NCI-H82 treated with DMSO at 0.1 percent for 48 hours (cell line): ENCODE measurements at regions not wholly inside any gene's neighbourhood (a gene's known extent, or its start where the extent isn't known, plus 50 kb on each side); places are given as distances from the start of the nearest gene placed in this dataset.
"Not testable (repeated sequence)": the region's sequence is repeated elsewhere in the genome, so short reads cannot be mapped to it uniquely, and the experiment has no call there.

Experiments
- DNase-seq: peaks from one replicate; lab custom pipeline; 2025; ENCODE audit not compliant: unreplicated experiment; lab: John Stamatoyannopoulos, UW

DNA sequence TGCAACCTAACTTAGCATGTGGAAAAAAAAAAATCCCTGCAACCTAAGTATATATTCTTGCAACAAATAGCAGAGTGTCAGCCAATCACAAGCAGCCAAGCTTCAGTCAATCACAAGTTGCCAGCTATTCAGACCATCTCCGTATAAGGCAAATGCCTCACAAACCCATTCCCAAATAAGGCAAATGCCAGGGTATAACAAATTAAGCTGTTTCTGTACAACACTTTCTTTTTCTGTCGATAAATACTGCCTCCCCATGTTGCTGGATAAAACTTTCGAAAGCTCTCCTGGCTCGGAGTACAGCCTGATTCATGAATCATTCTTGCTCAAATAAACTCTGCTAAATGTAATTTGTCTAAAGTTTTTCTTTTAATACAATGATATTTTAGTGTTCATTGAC lies 460.7 kb upstream of the SMIM31 start:
- no peak for DNase-seq

DNA sequence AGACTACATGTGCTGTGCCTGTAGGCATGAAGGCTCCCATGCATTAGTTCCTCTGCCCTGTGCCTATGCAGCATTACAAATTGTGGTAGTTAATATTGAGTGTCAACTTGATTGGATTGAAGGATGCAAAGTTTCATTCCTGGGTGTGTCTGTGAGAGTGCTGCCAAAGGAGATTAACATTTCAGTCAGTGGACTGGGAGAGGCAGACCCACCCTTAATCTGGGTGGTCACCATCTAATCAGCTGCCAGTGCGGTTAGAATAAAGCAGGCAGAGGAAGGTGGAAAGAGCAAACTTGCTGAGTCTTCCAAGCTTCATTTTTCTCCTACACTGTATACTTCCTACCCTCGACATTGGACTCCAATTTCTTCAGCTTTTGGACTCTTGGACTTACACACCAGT lies 460.2 kb upstream of the SMIM31 start:
- no peak for DNase-seq

DNA sequence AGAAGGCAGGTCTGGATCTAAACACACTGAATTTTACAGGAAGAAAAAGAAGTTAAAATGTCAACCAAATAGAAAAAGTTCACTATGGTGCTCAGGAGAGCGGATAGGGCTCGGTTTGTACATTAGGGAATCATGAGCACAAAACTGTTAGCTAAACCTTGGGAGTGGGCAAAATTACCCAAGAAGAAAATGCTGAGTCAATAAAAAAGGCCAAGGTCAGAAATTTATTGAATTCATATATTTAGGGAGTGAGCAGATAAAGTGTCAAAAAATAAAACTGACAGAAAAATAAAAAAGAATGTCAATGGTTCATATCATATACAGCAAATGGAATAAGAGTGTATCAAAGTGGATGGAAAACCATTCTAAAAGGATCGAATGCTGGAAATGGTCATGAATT lies 452.5 kb upstream of the SMIM31 start:
- DNase-seq, result no peak

DNA sequence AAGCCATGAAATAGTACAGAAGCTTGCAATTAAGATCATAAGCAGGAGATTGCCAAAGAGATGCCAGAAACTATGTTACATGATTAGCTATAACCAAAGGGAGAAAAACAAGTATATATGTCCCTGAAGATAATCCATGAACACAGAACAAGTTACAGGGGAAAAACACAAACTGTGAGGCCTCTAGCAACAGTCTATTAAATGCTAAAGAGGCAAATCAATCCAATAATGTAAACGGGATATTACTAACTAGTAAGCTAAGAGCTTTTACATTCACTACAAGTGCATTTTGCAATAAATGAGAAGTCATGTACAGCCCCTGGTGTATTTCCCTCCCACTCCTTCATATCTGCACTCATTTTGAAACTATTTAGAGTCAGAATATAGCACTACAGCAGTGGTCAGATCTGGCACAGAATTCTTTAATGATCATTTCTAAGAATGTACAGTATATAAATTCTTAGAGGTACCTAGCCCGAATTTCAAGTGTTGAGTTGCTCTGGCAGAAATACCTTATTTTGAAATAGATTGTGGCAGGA lies 449.8 kb upstream of the SMIM31 start:
- no peak for DNase-seq

DNA sequence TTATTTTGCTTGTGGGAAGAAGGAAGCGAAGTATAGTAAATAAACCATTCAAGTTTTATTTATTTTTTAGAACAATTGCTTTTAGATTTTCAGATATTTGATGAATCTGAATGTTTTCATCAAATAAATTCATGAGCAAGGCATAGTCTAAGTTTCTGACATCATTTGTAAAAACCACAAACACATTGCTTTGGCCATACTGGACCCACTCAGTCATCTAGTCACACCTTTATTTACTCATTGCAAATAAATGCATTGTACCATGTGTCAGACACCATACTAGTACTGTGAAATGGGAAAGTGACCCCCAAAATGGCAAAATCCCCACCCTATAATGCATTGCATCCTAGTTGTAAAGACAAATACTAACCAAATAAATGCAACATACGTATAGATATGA lies 449.1 kb upstream of the SMIM31 start:
- no peak for DNase-seq

DNA sequence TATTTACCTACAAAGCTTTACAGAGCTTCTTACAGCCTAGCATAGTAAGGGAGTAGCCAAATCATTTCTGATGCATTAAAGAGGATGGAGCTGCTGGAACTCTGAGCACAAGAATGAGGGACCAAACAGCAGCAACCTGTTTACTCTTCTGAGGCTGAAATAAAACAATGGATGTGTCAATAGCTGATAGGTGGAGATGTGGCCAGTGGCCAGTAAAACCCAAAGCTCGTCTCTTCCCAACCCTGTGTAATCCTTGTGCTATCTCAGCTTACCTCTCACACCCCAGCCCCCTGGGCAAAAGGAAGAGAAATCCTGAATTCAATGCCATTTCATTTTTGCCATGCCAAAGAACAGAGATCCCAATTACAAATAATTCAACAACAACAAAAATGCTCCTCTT lies 446.7 kb upstream of the SMIM31 start:
- DNase-seq, result no peak

DNA sequence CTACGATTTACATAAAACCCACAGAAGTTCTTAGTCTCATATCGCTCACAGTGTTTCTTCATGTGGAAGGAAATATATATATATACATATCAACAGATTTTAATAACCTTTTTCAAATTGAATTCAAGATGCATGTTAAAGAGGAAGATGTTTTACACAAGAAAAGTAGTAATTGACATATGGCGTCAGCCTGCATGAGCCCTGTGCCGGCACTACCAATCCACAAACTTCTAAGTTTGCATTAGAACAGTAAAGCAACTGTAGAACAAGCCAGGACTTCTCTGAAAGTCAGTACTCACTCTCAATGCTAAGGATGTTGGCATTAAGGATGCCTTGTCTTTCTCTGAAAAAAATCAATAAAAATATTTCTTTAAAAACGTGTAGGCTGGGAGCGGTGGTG lies 441.3 kb upstream of the SMIM31 start:
- DNase-seq, result no peak

DNA sequence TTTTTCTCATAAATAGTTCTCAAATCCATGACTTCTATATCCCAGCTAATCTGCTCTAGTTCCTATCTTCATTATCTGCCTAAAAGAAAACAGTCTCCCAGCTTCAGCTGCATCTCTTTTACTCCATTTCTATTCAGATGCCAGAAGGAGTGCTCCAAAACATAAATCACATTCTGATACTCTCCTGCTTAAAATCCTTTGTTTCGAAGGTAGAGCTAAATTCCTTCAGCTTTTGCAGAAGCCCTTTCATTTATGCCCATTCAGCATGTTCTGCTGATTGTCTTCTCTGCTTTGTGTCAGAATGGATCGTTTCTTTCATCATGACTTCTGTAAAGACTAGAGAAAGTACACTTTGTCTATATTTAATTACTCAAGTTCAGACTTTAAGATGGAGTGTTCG lies 440.1 kb upstream of the SMIM31 start:
- DNase-seq, result no peak

DNA sequence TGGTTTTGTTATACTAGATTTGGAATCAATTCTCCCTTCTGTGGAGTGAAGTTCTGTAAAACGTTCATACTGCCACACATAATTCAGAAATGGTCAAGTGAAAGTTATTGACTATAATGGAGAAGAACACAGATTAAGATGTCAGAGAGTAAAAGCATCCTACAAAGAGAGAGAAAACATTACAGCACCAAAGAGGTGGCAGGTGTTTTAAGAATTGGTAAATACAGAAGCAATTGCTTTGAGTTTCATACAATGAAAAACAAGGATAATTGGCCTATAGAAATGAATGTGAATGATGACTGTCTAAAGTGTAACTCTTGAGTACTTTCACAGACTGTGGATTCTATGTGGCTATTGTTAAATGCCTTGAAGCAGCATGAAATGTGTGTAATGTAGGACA lies 435.6 kb upstream of the SMIM31 start:
- no peak for DNase-seq

DNA sequence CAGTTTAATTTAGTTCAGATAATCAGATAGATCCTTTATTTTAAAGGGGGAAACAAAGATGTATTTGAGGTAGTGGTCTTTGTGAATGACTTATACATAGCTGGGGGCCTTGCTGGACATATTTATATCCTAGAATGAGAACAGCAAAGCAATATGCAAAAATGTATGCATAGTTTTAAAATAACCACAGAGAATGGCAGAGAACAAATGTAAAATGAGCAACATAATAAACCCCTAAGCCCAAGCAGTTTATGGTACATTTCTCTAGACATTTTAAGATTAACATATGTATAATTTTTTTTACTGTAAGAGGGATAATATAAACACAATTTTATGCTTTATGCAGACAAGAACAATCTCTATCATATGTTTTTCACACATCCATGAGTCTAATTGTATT lies 434.2 kb upstream of the SMIM31 start:
- no peak for DNase-seq

DNA sequence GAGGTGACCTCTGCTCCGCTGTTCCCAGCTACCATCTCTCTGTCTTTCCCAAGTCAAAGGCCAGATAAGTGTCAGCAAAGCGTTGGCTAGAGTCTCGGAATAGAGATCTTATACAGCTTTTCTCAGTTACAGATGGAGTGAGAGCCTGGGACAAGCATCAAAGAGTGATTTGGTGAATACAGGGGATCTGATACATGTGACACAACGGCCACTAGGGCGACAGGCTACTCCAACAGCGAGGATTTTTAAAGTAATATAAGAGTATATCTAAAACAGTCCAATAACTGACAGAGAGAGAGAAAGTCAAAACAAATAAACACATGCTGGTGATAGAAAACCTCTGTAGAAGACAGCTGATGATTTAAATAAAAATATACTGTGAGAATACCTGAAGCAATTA lies 433.1 kb upstream of the SMIM31 start:
- DNase-seq, result no peak

DNA sequence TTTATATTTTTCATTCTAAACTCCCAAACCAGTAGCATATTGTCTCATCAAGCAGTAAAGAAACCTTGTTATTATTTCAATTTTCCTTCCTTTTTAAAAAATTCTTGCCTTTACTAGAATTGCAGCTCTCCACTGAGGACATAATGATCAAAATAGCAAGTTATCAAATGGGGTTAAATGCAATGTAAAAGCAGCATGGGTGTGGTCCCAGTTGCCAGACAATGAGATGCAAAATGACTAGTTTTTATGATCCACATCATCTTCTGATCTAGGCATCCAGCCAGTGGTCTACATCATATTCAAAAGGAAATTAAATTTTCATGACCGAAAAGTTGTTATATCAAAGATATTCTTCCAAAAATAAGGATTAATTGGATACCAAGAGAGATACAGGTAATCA lies 427.9 kb upstream of the SMIM31 start:
- no peak for DNase-seq

DNA sequence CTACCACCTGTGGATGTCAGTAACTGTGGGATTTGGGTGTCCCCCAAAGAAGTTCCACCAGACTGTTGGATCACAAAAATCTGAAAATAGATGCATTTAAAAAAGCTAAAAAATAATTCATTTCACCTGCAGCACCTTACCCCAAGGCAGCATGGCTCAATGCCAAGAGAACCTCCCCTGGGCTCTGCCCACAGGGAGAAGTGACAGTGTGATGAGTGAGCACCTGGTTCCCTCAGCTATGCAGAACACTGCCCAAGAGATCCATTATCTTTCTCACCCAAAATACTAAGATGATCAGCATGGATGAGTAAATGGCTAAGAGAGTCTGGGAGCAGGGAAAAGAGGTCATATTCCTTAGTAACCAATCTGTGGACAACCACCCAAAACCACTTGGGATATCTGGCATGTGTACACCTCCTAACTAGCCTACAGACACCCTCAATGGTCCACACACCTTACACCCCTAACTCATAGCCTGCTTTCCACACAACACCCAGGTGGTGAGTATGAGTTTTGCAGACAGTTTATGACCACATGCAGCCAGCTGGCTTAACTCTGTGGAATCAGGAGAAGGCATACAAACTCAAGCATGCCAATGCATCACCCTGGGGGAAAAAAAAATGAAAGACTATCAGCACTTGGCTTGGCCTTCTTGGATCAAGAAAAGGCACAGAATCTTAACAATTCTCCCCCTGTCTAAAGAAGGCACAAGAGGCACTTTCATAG lies 416.5 kb upstream of the SMIM31 start:
- DNase-seq, result no peak

DNA sequence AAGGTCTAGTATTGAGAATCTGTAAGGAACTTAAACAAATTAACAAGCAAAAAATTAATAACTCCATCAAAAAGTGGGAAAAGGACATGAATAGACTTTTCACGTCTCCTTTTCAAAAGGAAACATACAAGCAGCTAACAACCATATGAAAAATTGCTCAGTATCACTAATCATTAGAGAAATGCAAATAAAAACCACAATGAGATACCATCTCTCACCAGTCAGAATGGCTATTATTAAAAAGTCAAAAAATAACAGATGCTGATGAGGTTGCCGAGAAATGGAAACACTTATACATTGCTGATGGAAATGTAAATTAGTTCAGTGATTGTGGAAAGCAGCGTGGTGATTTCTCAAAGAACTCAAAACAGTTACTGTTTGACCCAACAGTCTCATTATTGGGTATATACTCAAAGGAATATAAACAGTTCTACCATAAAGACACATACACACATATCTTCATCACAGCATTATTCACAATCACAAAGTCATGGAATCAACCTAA lies 410.4 kb upstream of the SMIM31 start:
- DNase-seq, result no peak

DNA sequence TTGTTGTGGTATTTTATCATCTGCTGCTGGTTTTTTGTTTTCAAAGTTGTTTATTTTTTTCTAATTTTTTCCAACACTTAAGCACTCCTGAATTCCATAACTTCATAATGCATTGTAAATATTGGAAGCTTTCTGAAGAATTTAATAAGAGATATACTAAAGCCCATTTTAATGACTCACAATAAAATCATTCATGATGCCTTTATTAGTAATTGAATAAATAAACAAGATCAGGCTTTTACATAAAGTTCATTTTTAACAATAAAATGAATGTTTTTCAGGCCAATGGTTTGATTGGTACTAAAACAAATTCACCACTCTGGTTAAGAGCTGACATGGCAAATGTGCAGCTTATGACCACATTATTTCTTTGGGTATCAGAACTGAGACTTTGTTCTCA lies 408.2 kb upstream of the SMIM31 start:
- no peak for DNase-seq

DNA sequence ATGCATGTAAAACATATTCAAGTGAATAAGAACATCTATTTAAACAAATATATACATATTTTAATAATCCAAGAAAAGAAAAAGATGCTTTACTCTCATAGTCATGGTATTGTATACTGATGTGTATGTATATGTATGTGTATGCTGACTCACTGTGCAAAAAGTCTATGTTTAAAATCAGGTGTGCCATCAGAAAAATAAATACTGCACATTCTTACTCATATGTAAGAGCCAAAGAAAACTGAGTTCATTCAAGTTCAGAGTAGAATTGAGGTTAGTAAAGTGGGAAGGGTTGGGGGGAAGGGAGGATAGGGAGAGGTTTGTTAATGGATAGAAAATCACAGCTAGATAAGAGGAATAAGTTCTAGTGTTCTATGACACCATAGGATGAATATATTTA lies 403.9 kb upstream of the SMIM31 start:
- no peak for DNase-seq

DNA sequence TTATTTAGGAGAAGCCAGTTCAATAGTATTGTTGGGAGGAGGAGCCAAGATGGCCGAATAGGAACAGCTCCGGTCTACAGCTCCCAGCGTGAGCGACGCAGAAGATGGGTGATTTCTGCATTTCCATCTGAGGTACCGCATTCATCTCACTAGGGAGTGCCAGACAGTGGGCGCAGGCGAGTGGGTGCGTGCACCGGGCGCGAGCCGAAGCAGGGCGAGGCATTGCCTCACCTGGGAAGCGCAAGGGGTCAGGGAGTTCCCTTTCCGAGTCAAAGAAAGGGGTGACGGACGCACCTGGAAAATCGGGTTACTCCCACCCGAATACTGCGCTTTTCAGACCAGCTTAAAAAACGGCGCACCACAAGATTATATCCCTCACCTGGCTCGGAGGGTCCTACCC lies 403.2 kb upstream of the SMIM31 start:
- not testable (repeated sequence) for DNase-seq

DNA sequence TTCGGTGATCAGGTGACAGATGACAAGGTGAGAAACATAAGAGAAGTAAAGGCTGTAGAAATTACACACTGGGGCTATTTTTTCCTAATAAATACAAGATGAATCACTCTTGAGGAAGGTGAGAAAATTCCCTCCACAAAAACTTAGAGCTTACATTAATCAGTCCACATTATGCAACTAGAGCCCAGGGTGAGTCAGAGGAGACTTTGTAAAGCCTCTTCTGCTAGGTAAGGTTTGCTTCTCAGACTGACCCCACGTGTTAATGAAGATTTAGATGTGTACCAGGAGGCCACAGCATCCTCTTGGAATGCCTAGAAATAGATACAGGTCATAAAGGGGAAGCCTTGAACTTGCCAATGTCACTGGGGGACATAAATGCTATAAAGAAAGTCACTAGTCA lies 396.0 kb upstream of the SMIM31 start:
- DNase-seq, result no peak

DNA sequence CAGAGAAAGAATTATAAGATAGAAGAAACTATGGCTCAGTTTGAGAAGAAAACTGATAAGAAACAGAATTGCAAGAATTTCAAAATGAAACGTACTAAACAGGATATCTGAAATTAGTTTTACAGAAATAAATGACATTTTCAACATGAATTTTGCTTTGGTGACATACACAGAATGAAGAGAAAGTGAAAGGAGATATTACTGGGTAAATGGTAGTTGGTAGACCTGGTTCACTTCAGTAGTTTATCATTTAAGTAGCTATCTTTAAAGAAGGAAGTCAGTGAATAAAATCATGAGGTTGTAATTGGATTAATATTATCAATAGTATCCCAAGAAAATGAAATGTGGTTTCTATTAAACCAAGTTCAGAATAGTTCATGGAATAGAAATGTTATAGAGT lies 395.5 kb upstream of the SMIM31 start:
- no peak for DNase-seq

DNA sequence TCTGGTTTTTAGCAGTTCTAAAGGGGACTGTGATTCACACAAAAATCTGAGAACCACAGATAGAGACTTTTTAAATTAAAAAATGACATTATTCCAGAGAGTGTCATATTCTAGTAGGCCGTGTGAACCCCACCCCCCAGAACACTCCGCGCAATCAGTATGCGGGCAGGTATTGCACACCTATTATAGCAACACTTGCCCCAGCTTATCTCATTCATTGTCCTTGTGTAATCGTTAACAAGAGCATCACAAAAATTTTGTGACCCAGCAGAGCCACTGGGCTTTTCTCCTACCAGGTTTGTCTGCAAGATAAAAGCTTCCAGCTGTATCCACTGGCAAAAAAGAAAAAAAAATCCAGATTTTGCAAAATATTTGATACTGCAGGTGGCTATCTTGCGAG lies 394.1 kb upstream of the SMIM31 start:
- DNase-seq, result no peak

DNA sequence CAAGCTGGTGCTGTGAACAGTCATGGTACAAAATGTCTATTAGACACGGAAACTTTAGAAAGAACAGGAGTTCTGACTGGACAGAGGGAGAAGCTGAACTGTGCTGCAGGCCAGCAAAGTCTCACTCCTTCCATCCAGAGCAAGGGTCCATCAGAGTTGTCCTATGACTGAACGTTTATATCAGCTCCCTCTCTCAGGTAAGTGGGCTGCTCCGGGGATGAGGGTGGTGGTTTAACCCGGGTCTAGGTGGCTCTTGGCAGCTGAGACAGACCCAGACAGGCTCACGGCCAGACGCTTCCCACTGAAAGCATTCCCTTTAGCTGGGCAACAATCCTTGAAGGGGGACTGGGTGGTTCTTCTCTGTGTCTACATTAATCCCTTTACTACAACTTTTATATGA lies 385.0 kb upstream of the SMIM31 start:
- no peak for DNase-seq

DNA sequence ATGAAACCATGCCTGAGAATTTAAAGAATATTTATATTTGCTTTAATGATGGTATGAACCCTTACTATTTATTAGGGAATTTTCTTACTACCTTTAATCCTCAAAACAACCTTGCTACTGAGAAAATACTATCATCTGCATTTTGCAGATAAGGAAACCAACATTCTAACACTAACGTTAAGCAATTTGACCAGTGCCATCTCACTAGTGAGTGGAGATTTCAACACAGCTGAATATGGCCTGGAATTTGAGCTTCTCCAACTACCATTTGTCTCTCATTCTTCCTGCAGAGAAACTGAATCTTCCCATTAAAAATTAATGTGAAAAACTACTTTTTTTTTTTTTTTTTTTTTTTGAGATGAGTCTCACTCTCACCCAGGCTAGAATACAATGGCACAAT lies 380.9 kb upstream of the SMIM31 start:
- no peak for DNase-seq

DNA sequence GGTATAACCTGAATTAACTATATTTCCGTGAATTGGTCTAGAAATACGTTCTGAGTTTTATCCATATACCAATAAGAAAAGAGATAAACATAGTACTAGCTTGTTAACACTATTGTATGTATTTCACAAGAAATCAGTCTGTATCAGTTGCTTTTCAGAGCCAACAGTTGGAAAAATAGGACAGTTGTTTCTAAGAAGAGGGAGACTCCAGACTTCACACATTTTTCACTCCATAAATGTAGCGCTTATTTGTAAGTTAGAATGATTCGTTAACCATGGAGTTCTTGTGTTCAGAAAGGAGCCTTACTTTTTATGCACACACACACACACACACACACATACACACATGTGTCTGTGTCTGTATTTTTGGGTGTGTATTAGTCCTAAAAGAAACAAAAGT lies 376.7 kb upstream of the SMIM31 start:
- no peak for DNase-seq
